ENCODE measurements at regions not wholly inside any gene's neighbourhood (a gene's known extent, or its start where the extent isn't known, plus 50 kb on each side); places are given as distances from the start of the nearest gene placed in this dataset.

GRCh38 chr20:40146071-40146470 lies 543.0 kb downstream of the MAFB start:
- TF ChIP-seq EZH2 (IDR thresholded peaks at IDR 0.05; ENCODE audit: insufficient read depth, poor library complexity, severe bottlenecking) (no peak), EZH2phosphoT487 (IDR thresholded peaks at IDR 0.05; ENCODE audit: insufficient read depth, low read depth) (no peak)
